Epithelial cell of esophagus (primary cell): ENCODE measurements at regions not wholly inside any gene's neighbourhood (a gene's known extent, or its start where the extent isn't known, plus 50 kb on each side); places are given as distances from the start of the nearest gene placed in this dataset.

Source experiments
- DNase-seq: peaks from one replicate; pipeline ENCODE4 v3.0.0; 2010; ENCODE audit warnings: low read depth
- H3K4me3 ChIP-seq: 2 replicates; pipeline ENCODE4 v1.5.1; 2011; ENCODE audit warnings: mild to moderate bottlenecking, low read length, control low read depth
- TF ChIP-seq, protein P1 (sequence below): IDR thresholded peaks from 2 replicates; pipeline ENCODE4 v1.5.1; 2011; ENCODE audit warnings: low read depth, mild to moderate bottlenecking, low read length, control low read depth, inconsistent platforms; ENCODE audit not compliant: insufficient read depth; ENCODE audit errors: missing control alignments

DNA sequence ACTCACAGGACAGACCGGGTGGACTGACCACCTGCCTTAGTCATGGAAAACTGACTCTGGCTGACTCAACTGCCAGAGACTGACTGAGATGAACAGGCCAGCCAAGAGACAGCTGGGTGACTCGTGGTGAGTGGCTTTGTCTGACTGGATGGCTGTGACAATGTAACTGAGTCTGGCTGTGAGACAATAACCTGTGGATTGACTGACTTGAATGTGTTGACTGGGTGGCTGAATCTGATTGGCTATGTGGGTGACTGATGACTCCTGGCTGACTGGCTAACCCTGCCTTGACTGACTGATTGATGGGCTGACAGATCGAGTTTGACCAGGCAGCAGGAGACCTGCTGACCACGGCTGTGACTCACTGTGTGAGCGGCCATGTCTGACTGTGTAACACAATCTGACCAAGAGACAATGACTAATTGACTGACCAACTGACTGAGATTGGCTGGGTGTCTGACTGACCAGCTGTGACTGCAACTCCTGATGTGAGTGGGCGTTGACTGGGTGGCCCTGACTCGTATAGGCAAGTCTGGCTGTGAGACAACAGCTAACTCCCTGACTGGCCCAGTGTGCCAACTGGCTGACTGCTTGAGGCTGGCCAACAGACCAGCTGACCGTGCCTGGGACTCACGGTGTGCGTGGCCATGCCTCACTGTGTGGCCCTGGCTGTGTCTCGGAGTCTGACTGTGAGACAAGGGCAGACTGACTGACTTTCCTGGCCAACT lies 509.1 kb downstream of the SHQ1 start:
- DNase-seq, result peak; percentile 98
- TF ChIP-seq, protein P1, sequence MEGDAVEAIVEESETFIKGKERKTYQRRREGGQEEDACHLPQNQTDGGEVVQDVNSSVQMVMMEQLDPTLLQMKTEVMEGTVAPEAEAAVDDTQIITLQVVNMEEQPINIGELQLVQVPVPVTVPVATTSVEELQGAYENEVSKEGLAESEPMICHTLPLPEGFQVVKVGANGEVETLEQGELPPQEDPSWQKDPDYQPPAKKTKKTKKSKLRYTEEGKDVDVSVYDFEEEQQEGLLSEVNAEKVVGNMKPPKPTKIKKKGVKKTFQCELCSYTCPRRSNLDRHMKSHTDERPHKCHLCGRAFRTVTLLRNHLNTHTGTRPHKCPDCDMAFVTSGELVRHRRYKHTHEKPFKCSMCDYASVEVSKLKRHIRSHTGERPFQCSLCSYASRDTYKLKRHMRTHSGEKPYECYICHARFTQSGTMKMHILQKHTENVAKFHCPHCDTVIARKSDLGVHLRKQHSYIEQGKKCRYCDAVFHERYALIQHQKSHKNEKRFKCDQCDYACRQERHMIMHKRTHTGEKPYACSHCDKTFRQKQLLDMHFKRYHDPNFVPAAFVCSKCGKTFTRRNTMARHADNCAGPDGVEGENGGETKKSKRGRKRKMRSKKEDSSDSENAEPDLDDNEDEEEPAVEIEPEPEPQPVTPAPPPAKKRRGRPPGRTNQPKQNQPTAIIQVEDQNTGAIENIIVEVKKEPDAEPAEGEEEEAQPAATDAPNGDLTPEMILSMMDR, result no peak

DNA sequence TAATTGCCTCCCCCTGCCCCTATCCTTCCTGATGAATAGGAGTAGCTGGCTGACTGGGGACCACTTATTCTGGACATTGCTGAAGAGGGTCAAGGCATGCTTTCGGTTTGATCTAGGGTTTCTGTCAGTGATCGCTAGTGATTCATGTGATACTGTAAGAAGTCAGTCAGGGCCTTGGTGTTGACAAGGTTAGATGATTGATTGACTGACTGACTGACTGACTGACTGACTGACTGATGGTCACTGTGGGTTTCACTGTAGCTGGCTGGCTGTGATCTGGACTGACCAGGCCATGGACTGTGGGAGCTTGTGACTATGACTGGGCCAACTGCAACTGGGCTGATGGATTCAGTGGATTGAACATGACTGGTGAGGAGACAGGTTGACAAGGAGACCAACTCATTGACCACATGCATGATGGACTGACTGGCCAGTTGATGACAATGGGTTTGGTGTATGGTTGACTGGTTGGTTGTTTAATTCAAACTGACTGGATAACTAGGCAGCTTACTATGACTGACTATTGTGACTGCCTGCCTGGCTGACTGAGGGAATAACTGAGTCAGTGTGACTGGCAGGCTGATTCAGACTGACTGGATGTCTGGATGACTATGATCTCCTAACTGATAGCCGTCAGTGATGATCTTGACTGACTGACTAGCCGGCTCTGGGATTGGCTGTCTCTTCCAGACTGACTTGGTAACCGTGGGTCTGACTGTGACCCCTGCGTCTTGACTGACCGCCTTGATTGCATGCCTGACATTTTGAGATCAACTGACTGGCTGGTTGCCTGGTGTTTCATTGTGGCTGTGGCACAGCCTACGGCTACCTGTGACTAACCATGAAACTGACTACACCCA lies 509.9 kb downstream of the SHQ1 start:
- TF ChIP-seq, protein P1, result no peak
- DNase-seq, result peak; percentile 92
- no peak overlapping the region for H3K4me3 ChIP-seq

More for the DNA sequence above, 509.1 kb downstream of the SHQ1 start:
- no peak overlapping the region for H3K4me3 ChIP-seq

DNA sequence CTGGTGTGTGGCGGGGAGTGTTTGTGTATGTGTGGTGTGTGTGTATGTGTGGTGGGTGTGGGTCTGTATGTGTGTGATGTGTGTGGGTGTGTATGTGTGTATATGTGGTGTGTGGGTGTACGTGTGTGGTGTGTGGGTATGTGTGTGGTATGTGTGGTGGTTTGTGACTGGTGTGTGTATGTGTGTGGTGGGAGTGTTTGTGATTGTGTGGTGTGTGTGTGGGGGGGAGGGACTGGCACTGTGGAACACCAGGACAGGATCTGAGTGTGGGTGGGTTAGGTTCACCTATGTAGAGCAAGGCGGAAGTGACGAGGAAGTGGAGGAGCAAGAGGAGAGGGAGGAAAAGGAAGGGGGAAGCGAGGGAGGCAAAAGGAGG lies 510.8 kb downstream of the SHQ1 start:
- TF ChIP-seq, protein P1, result no peak
- no peak overlapping the region for H3K4me3 ChIP-seq

DNA sequence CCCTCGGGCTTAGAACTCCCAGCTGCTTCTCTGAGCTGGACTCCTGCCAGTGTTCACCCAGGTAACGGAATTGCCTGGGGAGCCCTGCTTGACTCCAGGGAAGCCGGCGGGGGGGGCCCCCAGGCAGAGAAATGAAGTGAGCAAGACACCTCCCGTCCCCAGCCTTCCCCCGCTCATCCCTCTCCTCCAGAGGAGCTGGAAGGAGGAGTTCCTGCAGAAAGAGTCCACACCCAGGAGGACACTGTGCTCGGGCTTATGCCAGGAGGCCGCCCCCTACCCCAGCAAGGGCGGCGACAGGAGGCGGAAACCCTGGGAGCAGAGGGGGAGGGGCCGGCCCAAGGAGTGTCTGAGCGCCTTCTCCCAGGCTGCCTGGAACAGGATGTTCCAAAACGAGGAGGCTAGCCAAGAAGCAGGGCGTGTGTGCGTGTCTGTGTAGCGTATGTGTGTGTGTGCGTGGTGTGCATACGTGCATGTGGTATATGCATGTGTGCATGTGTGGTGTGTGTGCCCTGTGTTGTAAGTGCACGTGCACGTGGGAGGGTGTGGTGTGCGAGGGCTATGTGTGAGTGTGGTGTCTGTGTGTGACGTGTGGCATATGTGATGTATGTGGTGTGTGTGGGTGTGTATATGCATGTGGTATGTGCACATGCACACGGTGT lies 511.3 kb downstream of the SHQ1 start:
- TF ChIP-seq, protein P1, result no peak
- no peak overlapping the region for H3K4me3 ChIP-seq
- DNase-seq, result peak; percentile 70

More for the DNA sequence above, 510.8 kb downstream of the SHQ1 start:
- DNase-seq, result no peak

DNA sequence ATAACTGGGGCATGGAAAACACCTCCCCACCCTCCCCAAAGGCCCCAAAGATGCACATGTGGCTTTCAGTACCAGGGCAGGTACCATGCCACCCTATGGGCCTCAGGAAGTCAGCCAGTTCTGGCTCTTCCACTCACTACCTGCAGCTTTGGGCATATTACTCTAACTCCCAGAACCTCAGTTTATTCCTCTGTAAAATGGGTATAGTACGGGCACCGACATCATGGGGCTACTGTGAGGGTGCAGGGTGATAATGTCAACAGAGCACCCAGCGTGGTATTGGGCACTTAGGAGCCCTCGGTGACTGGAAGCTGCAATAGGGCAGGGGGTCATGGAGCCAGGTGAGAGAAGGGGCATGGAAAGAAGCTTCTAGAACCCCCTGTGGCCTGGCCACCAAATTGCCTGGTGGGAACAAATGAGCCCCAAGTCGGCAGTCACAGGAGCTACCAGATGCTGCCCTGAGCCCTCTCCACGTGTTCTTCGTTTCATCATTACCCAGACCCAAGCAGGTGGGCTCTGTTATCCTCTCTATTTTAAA lies 512.1 kb downstream of the SHQ1 start:
- no peak for DNase-seq
- TF ChIP-seq, protein P1, result no peak
- H3K4me3 ChIP-seq, result no peak overlapping the region

DNA sequence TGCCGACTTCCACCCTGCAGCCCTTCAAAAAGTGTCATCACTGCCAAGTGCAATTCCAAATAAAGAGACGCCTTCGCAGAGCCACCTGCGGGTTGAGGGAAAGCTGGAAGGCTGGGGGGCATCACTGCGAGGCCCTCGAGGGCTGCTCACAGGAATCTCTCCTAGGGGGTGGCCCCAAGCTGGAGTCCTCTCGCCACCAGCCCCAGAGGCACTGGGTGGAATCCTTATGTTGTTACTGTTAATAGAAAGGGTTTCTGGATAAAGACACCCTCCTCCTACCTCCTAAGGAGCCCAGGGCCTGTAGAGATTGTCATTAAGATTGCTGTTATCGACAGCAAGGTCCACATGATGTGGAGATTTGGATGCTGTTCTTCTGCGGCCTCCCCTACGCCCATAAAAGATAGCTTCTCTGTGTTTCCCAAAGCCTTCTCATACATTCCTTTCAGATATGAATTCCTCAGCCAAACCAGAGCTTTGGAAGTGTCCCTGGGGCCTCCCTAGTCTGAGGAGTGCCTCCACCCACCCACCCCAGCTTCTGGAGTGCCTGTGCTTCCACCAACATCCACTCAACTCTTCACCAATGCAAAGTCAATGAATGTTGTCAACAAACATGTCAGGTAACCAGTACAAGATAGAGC lies 512.7 kb downstream of the SHQ1 start:
- TF ChIP-seq, protein P1, result no peak
- H3K4me3 ChIP-seq, result no peak overlapping the region
- no peak for DNase-seq
